SK-N-SH (cell line): ENCODE measurements at regions not wholly inside any gene's neighbourhood (a gene's known extent, or its start where the extent isn't known, plus 50 kb on each side); places are given as distances from the start of the nearest gene placed in this dataset.

Experiments
- CTCF ChIA-PET: fragments of 300-600, 350-600 bp; formaldehyde crosslinking; extraction: SDS; loops from one replicate; lab custom pipeline; 2021; lab: Yijun Ruan, JAX
- POLR2A ChIA-PET: fragments of 350-600 bp; sonication (Branson Sonifier 250); formaldehyde crosslinking; extraction: SDS; loops from one replicate; lab custom pipeline; 2020; ENCODE audit warnings: antibody characterized with exemption, inconsistent platforms; lab: Yijun Ruan, JAX
- DNase-seq: peaks from one replicate; pipeline ENCODE4 v3.0.0; 2012
- H2AFZ ChIP-seq: fragments of 200-600 bp; sonication (generic); 2 replicates; pipeline ENCODE4 v1.8.1; 2016; ENCODE audit warnings: antibody characterized with exemption, mild to moderate bottlenecking, low read depth
- H3F3A ChIP-seq: fragments of 200-600 bp; sonication (generic); replicated peaks from 2 replicates; pipeline ENCODE3; 2016; ENCODE audit warnings: antibody characterized with exemption, mild to moderate bottlenecking; ENCODE audit not compliant: insufficient read depth
- H3K27ac ChIP-seq, 2 experiments: fragments of 200-500 bp in 1 of 2; fragments of 200-600 bp in 1 of 2; sonication (Bioruptor generic) in 1 of 2; sonication (generic), shearing (Covaris generic) in 1 of 2; 2 replicates each; pipeline versions ENCODE4 v1.5.1 to v1.6.1; 2014 to 2016; ENCODE audit warnings: low read depth in 2 of 2, inconsistent platforms in 1 of 2, low read length in 1 of 2, mild to moderate bottlenecking in 1 of 2, mixed read lengths in 1 of 2
- H3K27me3 ChIP-seq: fragments of 200-600 bp; sonication (generic), shearing (Covaris generic); 2 replicates; pipeline ENCODE4 v1.6.1; 2016; ENCODE audit warnings: mixed run types; ENCODE audit not compliant: insufficient read depth
- H3K36me3 ChIP-seq, 2 experiments: fragments of 200-500 bp in 1 of 2; fragments of 200-600 bp in 1 of 2; sonication (Bioruptor generic) in 1 of 2; sonication (generic) in 1 of 2; replicated peaks in 1 of 2; 2 replicates each; pipeline versions ENCODE3 to v1.5.1; 2014 to 2016; ENCODE audit warnings: low read length in 1 of 2, mild to moderate bottlenecking in 1 of 2; ENCODE audit not compliant: insufficient read depth in 2 of 2, control insufficient read depth in 1 of 2
- H3K4me1 ChIP-seq, 2 experiments: fragments of 200-500 bp in 1 of 2; fragments of 200-600 bp in 1 of 2; sonication (Bioruptor generic) in 1 of 2; sonication (generic), shearing (Covaris generic) in 1 of 2; 2 replicates each; pipeline versions ENCODE4 v1.5.1 to v1.6.1; 2014 to 2016; ENCODE audit warnings: low read depth in 1 of 2, low read length in 1 of 2, mixed run types in 1 of 2; ENCODE audit not compliant: insufficient read depth in 2 of 2, control insufficient read depth in 1 of 2
- H3K4me2 ChIP-seq: fragments of 200-600 bp; sonication (generic), shearing (Covaris generic); 2 replicates; pipeline ENCODE4 v1.6.1; 2017; ENCODE audit warnings: mixed run types
- H3K4me3 ChIP-seq, 2 experiments: fragments of 200-500 bp in 1 of 2; fragments of 200-600 bp in 1 of 2; sonication (Bioruptor generic) in 1 of 2; sonication (generic), shearing (Covaris generic) in 1 of 2; 2 replicates each; pipeline versions ENCODE4 v1.5.1 to v1.8.1; 2014 to 2016; ENCODE audit warnings: low read depth in 2 of 2, inconsistent platforms in 1 of 2, low read length in 1 of 2, mild to moderate bottlenecking in 1 of 2, mixed read lengths in 1 of 2, moderate library complexity in 1 of 2
- H3K79me2 ChIP-seq: fragments of 200-600 bp; sonication (generic); 2 replicates; pipeline ENCODE4 v1.8.1; 2017; ENCODE audit warnings: mild to moderate bottlenecking; ENCODE audit not compliant: insufficient read depth
- H3K9ac ChIP-seq: fragments of 200-600 bp; sonication (generic); 2 replicates; pipeline ENCODE4 v1.6.1; 2017; ENCODE audit warnings: mixed run types
- H3K9me2 ChIP-seq: fragments of 200-600 bp; sonication (generic); 2 replicates; pipeline ENCODE4 v1.6.1; 2017; ENCODE audit warnings: mixed run types
- H3K9me3 ChIP-seq: fragments of 200-600 bp; sonication (generic); 2 replicates; pipeline ENCODE4 v1.6.1; 2017; ENCODE audit warnings: mixed run types, mild to moderate bottlenecking, moderate library complexity
- H4K20me1 ChIP-seq: fragments of 200-600 bp; sonication (generic); 2 replicates; pipeline ENCODE4 v1.6.1; 2017; ENCODE audit warnings: mild to moderate bottlenecking, mixed run types; ENCODE audit not compliant: insufficient read depth
- ELF1 ChIP-seq: IDR thresholded peaks from 2 replicates; pipeline ENCODE4 v1.4.0; 2012
- EP300 ChIP-seq, 2 experiments: IDR thresholded peaks; 2 replicates each; pipeline versions ENCODE4 v1.4.0 to v1.6.1; 2012; ENCODE audit warnings: borderline replicate concordance in 1 of 2, low read depth in 1 of 2, low read length in 1 of 2
- FOXM1 ChIP-seq: IDR thresholded peaks from 2 replicates; pipeline ENCODE4 v1.4.0; 2012; ENCODE audit warnings: low read depth, mild to moderate bottlenecking
- JUND ChIP-seq: IDR thresholded peaks from 2 replicates; pipeline ENCODE4 v1.4.0; 2012
- MEF2A ChIP-seq: IDR thresholded peaks from 2 replicates; pipeline ENCODE4 v1.4.0; 2012; ENCODE audit warnings: low read depth, borderline replicate concordance
- NFIC ChIP-seq: IDR thresholded peaks from 2 replicates; pipeline ENCODE4 v1.4.0; 2012; ENCODE audit warnings: borderline replicate concordance
- NRF1 ChIP-seq: IDR thresholded peaks from 2 replicates; pipeline ENCODE4 v1.6.1; 2012; ENCODE audit warnings: low read depth, mild to moderate bottlenecking, low read length
- POLR2AphosphoS5 ChIP-seq: IDR thresholded peaks from 2 replicates; pipeline ENCODE4 v1.6.1; 2012; ENCODE audit warnings: low read depth, low read length
- RAD21 ChIP-seq: IDR thresholded peaks from 2 replicates; pipeline ENCODE4 v1.6.1; 2012; ENCODE audit warnings: mild to moderate bottlenecking, low read length
- RCOR1 ChIP-seq: fragments of 150-350 bp; IDR thresholded peaks from 2 replicates; pipeline ENCODE4 v1.6.1; 2017; ENCODE audit warnings: antibody characterized with exemption, low read length
- RFX5 ChIP-seq: IDR thresholded peaks from 2 replicates; pipeline ENCODE4 v1.6.1; 2012; ENCODE audit warnings: mild to moderate bottlenecking, improper control_type of control experiment, low read length
- RXRA ChIP-seq: IDR thresholded peaks from 2 replicates; pipeline ENCODE4 v1.4.0; 2012; ENCODE audit warnings: low read depth, mild to moderate bottlenecking, borderline replicate concordance
- TAF1 ChIP-seq: IDR thresholded peaks from 2 replicates; pipeline ENCODE4 v1.6.1; 2012; ENCODE audit warnings: low read depth, mild to moderate bottlenecking, low read length, moderate library complexity, borderline replicate concordance
- TEAD4 ChIP-seq: IDR thresholded peaks from 2 replicates; pipeline ENCODE4 v1.4.0; 2012; ENCODE audit warnings: mild to moderate bottlenecking, borderline replicate concordance; ENCODE audit not compliant: insufficient read depth
- WGBS: methylation state at CpG from one replicate; pipeline ENCODE4 v1.1.6; 2017; ENCODE audit warnings: low lambda C conversion rate; 5-methylcytosine and 5-hydroxymethylcytosine counted together
- TF ChIP-seq, protein P1 (sequence below): IDR thresholded peaks from 2 replicates; pipeline ENCODE4; 2012
- TF ChIP-seq, protein P2 (sequence below): fragments of 150-350 bp; IDR thresholded peaks from 2 replicates; pipeline ENCODE4 v1.6.1; 2017; ENCODE audit warnings: antibody characterized with exemption, low read length, low read depth, borderline replicate concordance
- TF ChIP-seq, protein P3 (sequence below): IDR thresholded peaks from 2 replicates; pipeline ENCODE4 v1.4.0; 2012; ENCODE audit warnings: low read depth, borderline replicate concordance
- TF ChIP-seq, protein P4 (sequence below): IDR thresholded peaks from 2 replicates; pipeline ENCODE4 v1.4.0; 2012; ENCODE audit warnings: low read depth
- TF ChIP-seq, protein P5 (sequence below): IDR thresholded peaks from 2 replicates; pipeline ENCODE4 v1.4.0; 2012; ENCODE audit warnings: low read depth, borderline replicate concordance
- TF ChIP-seq, protein P6 (sequence below): fragments of 150-350 bp; IDR thresholded peaks from 2 replicates; pipeline ENCODE4 v1.6.1; 2016; ENCODE audit warnings: mild to moderate bottlenecking, low read depth, low read length

DNA sequence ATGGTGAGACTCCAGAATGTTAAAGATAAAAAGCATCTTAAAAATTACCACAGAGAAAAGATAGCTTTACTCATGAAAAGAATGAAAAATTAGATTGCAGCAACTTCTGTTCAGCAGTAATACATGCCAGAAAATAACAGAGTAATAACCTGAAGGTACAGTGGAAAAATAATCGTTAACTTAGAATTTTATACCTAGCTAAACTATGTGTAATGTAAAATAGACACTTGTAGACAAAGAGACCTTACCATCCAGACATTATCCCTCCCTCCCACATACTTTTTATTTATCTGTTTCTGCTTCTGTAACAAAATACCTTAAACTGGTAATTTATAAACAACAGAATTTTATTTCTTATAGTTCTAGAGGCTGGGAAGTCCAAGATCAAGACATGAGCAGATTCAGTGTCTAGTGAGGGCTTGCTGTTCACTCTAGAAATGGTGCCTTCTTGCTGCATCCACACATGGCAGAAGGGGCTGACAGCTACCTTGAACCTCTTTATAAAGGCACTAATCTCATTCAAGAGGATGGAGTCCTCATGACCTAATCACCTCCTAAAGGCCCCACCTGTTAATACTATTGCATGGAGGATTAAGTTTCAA is 90.7 kb downstream of the COL6A6 start:
- Histone ChIP-seq H3K4me1 (no peaks in the 10 kb centered on the region), H2AFZ (no peak overlapping the region), H3K9me2 (no peaks in the 10 kb centered on the region), H3K4me2 (no peak overlapping the region), H3K27ac (no peak overlapping the region), H4K20me1 (no peaks in the 10 kb centered on the region), H3K36me3 (no peaks in the 10 kb centered on the region), H3K4me3 (no peak overlapping the region), H3K27me3 (no peaks in the 10 kb centered on the region), H3K9ac (no peak overlapping the region), H3K9me3 (peaks cover 6% of the 10 kb centered on the region; the same call in 1 of the 2 replicates), H3K79me2 (no peaks in the 10 kb centered on the region), H3F3A (no peaks in the 10 kb centered on the region)
- ChIA-PET CTCF (no interaction called here), POLR2A (no interaction called here)
- 3% methylated on average over 1 of the region's 1 CpG for WGBS
- no peak for TF ChIP-seq NRF1
- TF ChIP-seq, protein P1, sequence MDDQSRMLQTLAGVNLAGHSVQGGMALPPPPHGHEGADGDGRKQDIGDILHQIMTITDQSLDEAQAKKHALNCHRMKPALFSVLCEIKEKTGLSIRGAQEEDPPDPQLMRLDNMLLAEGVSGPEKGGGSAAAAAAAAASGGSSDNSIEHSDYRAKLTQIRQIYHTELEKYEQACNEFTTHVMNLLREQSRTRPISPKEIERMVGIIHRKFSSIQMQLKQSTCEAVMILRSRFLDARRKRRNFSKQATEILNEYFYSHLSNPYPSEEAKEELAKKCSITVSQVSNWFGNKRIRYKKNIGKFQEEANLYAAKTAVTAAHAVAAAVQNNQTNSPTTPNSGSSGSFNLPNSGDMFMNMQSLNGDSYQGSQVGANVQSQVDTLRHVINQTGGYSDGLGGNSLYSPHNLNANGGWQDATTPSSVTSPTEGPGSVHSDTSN = no peak
- TF ChIP-seq TEAD4 = no peak
- TF ChIP-seq NFIC = no peak
- no peak for TF ChIP-seq POLR2AphosphoS5
- no peak for TF ChIP-seq JUND
- TF ChIP-seq RFX5 = no peak
- no peak for TF ChIP-seq TAF1
- no peak for TF ChIP-seq RCOR1
- no peak for TF ChIP-seq RAD21
- no peak for DNase-seq

DNA sequence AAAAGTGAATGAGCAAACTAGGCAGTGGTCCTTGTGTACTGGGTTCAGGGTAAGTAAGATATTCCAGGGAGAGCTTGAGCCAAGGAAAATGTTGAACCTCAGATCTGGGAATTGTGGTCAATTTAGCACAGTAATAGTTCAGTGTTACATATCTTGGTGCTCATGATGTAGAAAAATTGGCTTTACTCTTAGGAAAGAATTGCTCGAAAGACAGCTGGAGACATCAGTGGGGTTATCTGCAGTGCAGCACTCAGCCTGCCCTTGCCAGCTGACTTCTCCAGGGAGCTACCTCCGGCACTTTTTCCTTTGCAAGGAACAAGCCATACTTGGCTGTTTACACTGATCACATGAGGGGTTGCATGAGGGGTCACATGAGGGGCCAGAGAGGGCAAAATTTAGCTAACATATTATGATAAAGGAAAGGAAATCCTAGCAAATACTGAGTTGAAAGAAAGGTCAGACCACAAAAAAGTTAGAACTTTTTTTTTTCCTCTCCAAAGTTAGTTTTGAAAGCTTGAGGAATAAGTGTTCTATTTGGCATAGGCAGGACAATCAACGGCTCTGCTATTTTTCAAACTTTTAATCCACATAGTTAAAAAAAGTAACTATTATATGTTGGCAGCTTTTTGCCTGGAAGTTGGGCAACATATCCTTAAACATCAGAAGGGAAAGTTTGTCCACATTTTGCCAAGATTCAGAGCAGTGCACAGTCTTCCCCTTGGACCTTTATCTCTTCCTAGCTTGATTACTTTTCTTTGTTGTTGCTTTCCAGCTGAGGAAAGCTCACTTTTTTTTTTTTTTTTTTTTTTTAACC is 92.4 kb downstream of the COL6A6 start:
- WGBS = 5% methylated on average over 3 of the region's 3 CpGs
- H3K9ac ChIP-seq = no peak overlapping the region
- ChIA-PET CTCF (interaction anchor here (0.6 to 1.4 kb wide), 3 partner anchors 12 to 284 kb away, joined by 3 read pairs; partner anchors contain the start of gene ATP2C1), POLR2A (no interaction called here)
- H3K27me3 ChIP-seq = no peaks in the 10 kb centered on the region
- H3K9me3 ChIP-seq = peaks cover 6% of the 10 kb centered on the region; the same call in 1 of the 2 replicates
- no peaks in the 10 kb centered on the region for H3K79me2 ChIP-seq
- no peaks in the 10 kb centered on the region for H3K9me2 ChIP-seq
- H3K4me3 ChIP-seq = no peak overlapping the region
- no peak overlapping the region for H3K4me2 ChIP-seq
- TF ChIP-seq, protein P2, sequence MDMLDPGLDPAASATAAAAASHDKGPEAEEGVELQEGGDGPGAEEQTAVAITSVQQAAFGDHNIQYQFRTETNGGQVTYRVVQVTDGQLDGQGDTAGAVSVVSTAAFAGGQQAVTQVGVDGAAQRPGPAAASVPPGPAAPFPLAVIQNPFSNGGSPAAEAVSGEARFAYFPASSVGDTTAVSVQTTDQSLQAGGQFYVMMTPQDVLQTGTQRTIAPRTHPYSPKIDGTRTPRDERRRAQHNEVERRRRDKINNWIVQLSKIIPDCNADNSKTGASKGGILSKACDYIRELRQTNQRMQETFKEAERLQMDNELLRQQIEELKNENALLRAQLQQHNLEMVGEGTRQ = no peak
- no peak for TF ChIP-seq ELF1
- TF ChIP-seq EP300 (IDR thresholded peaks at IDR 0.05; ENCODE audit: borderline replicate concordance in 1 of 2, low read depth in 1 of 2, low read length in 1 of 2) = no peak
- TF ChIP-seq TEAD4 = no peak
- TF ChIP-seq, protein P3, sequence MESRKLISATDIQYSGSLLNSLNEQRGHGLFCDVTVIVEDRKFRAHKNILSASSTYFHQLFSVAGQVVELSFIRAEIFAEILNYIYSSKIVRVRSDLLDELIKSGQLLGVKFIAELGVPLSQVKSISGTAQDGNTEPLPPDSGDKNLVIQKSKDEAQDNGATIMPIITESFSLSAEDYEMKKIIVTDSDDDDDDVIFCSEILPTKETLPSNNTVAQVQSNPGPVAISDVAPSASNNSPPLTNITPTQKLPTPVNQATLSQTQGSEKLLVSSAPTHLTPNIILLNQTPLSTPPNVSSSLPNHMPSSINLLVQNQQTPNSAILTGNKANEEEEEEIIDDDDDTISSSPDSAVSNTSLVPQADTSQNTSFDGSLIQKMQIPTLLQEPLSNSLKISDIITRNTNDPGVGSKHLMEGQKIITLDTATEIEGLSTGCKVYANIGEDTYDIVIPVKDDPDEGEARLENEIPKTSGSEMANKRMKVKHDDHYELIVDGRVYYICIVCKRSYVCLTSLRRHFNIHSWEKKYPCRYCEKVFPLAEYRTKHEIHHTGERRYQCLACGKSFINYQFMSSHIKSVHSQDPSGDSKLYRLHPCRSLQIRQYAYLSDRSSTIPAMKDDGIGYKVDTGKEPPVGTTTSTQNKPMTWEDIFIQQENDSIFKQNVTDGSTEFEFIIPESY = no peak
- TF ChIP-seq RAD21 = no peak
- TF ChIP-seq, protein P4, sequence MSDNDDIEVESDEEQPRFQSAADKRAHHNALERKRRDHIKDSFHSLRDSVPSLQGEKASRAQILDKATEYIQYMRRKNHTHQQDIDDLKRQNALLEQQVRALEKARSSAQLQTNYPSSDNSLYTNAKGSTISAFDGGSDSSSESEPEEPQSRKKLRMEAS = no peak
- TF ChIP-seq FOXM1 = no peak
- TF ChIP-seq, protein P5, sequence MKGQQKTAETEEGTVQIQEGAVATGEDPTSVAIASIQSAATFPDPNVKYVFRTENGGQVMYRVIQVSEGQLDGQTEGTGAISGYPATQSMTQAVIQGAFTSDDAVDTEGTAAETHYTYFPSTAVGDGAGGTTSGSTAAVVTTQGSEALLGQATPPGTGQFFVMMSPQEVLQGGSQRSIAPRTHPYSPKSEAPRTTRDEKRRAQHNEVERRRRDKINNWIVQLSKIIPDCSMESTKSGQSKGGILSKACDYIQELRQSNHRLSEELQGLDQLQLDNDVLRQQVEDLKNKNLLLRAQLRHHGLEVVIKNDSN = no peak
- no peak for TF ChIP-seq RXRA
- no peak for TF ChIP-seq NFIC
- TF ChIP-seq, protein P6, sequence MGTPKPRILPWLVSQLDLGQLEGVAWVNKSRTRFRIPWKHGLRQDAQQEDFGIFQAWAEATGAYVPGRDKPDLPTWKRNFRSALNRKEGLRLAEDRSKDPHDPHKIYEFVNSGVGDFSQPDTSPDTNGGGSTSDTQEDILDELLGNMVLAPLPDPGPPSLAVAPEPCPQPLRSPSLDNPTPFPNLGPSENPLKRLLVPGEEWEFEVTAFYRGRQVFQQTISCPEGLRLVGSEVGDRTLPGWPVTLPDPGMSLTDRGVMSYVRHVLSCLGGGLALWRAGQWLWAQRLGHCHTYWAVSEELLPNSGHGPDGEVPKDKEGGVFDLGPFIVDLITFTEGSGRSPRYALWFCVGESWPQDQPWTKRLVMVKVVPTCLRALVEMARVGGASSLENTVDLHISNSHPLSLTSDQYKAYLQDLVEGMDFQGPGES = no peak
- TF ChIP-seq MEF2A = no peak
- no peaks in the 10 kb centered on the region for H3F3A ChIP-seq
- DNase-seq = no peak
- H3K36me3 ChIP-seq = no peaks in the 10 kb centered on the region
- H3K4me1 ChIP-seq = no peaks in the 10 kb centered on the region
- H4K20me1 ChIP-seq = no peaks in the 10 kb centered on the region
- no peak overlapping the region for H2AFZ ChIP-seq
- H3K27ac ChIP-seq = no peak overlapping the region
